Right cardiac atrium (tissue), 5 donors: ENCODE measurements at regions not wholly inside any gene's neighbourhood (a gene's known extent, or its start where the extent isn't known, plus 50 kb on each side); places are given as distances from the start of the nearest gene placed in this dataset.
"Not testable (repeated sequence)": the region's sequence is repeated elsewhere in the genome, so short reads cannot be mapped to it uniquely, and the experiment has no call there.

Experiments used
- ATAC-seq, 2 donors: fragments of 200-7000 bp; cut with Tn5 transposase; one replicate each; pipeline versions ENCODE4 v1.8.0 to v1.9.1; 2020; ENCODE audit warnings: moderate library complexity in 2 of 2, mild to moderate bottlenecking in 1 of 2
- DNase-seq, 3 donors: peaks; one replicate each; pipeline ENCODE4 v3.0.0-alpha.2; 2020
- H3K27ac ChIP-seq: one replicate; pipeline ENCODE4 v1.5.1; 2013; ENCODE audit warnings: mild to moderate bottlenecking, low read length, control low read depth, moderate library complexity
- H3K27me3 ChIP-seq: one replicate; pipeline ENCODE4 v1.6.1; 2013; ENCODE audit not compliant: control insufficient read depth, insufficient read depth
- H3K4me1 ChIP-seq: one replicate; pipeline ENCODE4 v1.6.1; 2013; ENCODE audit warnings: low read length; ENCODE audit not compliant: control insufficient read depth, insufficient read depth
- H3K4me3 ChIP-seq: one replicate; pipeline ENCODE4 v1.5.1; 2013; ENCODE audit warnings: low read length, control low read depth
- H3K9me3 ChIP-seq: one replicate; pipeline ENCODE4 v1.6.1; 2013; ENCODE audit warnings: low read length; ENCODE audit not compliant: control insufficient read depth
- WGBS: extraction: QIAGEN DNeasy Blood & Tissue Kit; methylation state at CpG from one replicate; pipeline ENCODE4 v1.1.7; 2013; 5-methylcytosine and 5-hydroxymethylcytosine counted together
- intact Hi-C, 4 donors: fragments of 100-400 bp; cut with DNase I; formaldehyde crosslinking; loops; one replicate each; pipeline versions ENCODE4 v1.11.0 to v1.14.0; 2022 to 2023
- donor health status: healthy with polysubstance abuse.
- donor health status: DM: no; HTN: yes; CAD: no.
- donor health status: DM: no; HTN: no; CAD: no.
- donor health status: DM: no; HTN: yes; CAD: no; lungs with severe emphysema.
- donor health status: DM: yes; HTN: yes; CAD: no.

GRCh38 chr17:18546514-18547398, 70.2 kb downstream of the LGALS9C start:
- not testable (repeated sequence) for DNase-seq

GRCh38 chr17:18557086-18557485, 80.5 kb downstream of the LGALS9C start:
- H3K4me3 ChIP-seq, H3K27me3 ChIP-seq, H3K4me1 ChIP-seq, H3K9me3 ChIP-seq, ATAC-seq, DNase-seq, H3K27ac ChIP-seq, intact Hi-C loops: not testable (repeated sequence)
- WGBS, result 92% methylated on average over 4 of the region's 4 CpGs

More at GRCh38 chr17:18546514-18547398, 70.2 kb downstream of the LGALS9C start:
- ATAC-seq, H3K9me3 ChIP-seq, H3K4me3 ChIP-seq, H3K27ac ChIP-seq, H3K27me3 ChIP-seq, H3K4me1 ChIP-seq, intact Hi-C loops: not testable (repeated sequence)
- WGBS, result 79% methylated on average over 3 of the region's 3 CpGs

DNA sequence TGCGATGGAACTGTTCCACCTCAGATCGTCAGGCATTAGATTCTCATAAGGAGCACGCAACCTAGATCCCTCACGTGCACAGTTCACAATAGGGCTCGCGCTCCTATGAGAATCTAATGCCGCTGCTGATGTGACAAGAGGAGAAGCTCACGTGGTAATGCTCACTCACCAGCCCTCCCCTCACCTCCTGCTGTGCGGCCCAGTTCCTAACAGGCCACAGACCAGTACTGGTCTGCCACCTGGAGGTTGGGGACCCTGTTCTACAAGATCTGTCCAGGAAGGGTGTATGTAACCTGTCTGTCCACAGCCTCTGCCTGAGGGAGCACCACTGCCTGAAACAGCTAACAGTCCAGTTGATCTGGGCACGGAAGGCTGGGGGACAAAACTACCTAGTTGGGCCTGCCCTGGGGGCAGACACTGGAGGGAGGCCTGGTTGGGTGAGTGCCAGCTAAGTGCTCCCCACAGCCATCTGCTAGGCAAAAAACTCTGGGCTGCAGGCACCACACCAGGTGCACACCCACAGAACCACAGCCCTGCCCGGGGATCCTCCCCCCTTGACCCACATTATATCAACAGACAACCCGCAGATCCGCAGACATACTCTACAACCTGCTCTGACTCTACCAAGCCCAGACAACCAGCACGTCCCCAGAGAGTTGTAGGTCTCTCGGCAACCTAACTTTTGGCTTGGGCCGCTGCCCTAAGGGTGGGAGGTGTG, 80.7 kb downstream of the TBC1D28 start:
- DNase-seq, H3K4me3 ChIP-seq, H3K9me3 ChIP-seq, intact Hi-C loops, H3K27me3 ChIP-seq, H3K4me1 ChIP-seq, H3K27ac ChIP-seq: not testable (repeated sequence)
- 74% methylated on average over 14 of the region's 16 CpGs for WGBS
- ATAC-seq, result peak; percentile 58 to 60

- H3K27me3 ChIP-seq, H3K27ac ChIP-seq, H3K9me3 ChIP-seq, H3K4me1 ChIP-seq, intact Hi-C loops, H3K4me3 ChIP-seq: not testable (repeated sequence)
- 10% methylated on average over 3 of the region's 3 CpGs for WGBS
- peak in 1 of 3 donors; percentile 24 for DNase-seq
- ATAC-seq, result peak; percentile 38 to 67
Measured at GRCh38 chr17:18564099-18564448, 80.1 kb downstream of the TBC1D28 start.

DNA sequence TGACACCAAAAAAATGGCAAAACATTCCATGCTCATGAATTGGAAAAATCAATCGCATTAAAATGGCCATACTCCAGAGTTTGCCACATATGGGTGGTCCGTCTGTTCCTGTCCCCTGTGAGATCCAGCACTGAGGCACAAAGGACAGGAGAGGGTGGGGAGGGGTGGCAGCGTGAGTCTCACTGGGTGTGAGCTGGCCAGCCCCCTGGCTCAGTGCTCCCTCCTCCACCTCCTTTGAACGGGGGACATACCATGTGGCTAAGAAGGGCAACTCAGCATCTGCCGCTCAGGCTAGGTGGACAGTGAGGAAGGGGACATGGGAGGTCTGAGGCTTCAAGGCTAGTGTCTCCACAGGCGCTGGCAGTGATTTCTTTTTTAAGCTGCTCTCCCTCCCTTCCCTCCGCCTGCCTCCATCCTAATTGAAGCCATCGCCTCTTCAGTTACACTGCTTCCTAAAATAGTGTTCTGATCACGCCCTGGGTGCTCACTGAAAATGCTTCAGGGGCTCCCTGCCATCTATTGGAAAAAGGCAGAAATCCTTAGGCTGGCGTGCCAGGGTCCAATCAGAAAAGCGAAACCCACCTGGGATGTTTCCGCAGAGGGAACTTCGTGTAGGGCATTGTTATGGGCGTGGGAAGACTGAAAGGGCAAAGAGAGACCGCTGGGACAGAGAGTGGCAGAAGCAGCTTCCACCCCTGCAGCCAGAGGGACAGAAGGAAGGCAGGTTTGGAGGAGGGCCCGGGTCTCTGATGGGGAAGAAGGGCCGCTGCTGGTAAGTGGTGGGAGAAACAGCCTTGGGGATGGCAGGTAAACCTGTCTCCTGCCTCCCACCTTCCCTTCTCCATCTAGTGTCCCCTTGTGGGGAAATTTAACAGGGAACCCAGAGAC, 75.8 kb downstream of the TBC1D28 start:
- H3K4me3 ChIP-seq, intact Hi-C loops, H3K27me3 ChIP-seq, H3K9me3 ChIP-seq, H3K4me1 ChIP-seq: not testable (repeated sequence)
- 63% methylated on average over 15 of the region's 17 CpGs for WGBS
- ATAC-seq (peak; percentile 42 to 53), DNase-seq (peak in 1 of 3 donors; percentile 24)
- peak overlapping the region; percentile 30 for H3K27ac ChIP-seq

- intact Hi-C loops, H3K27ac ChIP-seq, DNase-seq, H3K27me3 ChIP-seq, H3K9me3 ChIP-seq, H3K4me3 ChIP-seq, H3K4me1 ChIP-seq: not testable (repeated sequence)
- ATAC-seq, result peak; percentile 90 to 94
- 18% methylated on average over 5 of the region's 8 CpGs for WGBS
Measured at GRCh38 chr17:18569489-18569913, 74.7 kb downstream of the TBC1D28 start.

- H3K27ac ChIP-seq, H3K27me3 ChIP-seq, DNase-seq, H3K4me3 ChIP-seq, H3K4me1 ChIP-seq, ATAC-seq, intact Hi-C loops, H3K9me3 ChIP-seq: not testable (repeated sequence)
- 98% methylated on average over 16 of the region's 23 CpGs for WGBS
Measured at GRCh38 chr17:18572536-18572935, 71.7 kb downstream of the TBC1D28 start.

DNA sequence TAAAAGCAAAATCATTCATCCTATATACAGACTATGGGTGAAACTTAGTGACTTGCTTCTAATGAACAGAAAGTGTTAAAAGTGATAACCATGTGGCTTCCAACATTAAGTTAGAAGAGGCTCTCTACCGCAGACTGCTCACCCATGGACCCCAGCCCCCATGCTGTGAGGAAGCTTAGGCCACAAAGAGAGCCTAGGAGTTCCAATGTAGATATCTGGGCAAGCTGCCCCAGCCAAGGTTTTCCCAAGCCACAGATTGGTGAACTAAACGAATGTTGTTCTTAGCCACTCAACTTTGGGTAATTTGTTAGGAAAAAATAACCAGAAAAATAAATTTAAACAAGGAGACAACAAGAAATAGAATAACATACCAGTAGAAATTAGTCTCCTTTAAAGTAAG, 70.1 kb downstream of the TBC1D28 start:
- H3K4me3 ChIP-seq, result not testable (repeated sequence)

More for the DNA sequence above, 70.1 kb downstream of the TBC1D28 start:
- H3K9me3 ChIP-seq, intact Hi-C loops, H3K4me1 ChIP-seq, H3K27ac ChIP-seq, H3K27me3 ChIP-seq, ATAC-seq: not testable (repeated sequence)
- DNase-seq, result peak in 1 of 3 donors; percentile 37
- WGBS, result 59% methylated on average over 2 of the region's 2 CpGs
